Chondrocyte (in vitro differentiated cells): ENCODE measurements at regions not wholly inside any gene's neighbourhood (a gene's known extent, or its start where the extent isn't known, plus 50 kb on each side); places are given as distances from the start of the nearest gene placed in this dataset.

Source experiments
- DNase-seq: peaks from one replicate; pipeline ENCODE4 v3.0.0; 2021; ENCODE audit warnings: mixed read lengths, low spot score
- H3K27ac Mint-ChIP-seq: one replicate; pipeline ENCODE4 v1.8.0; 2021; ENCODE audit warnings: mild to moderate bottlenecking, moderate library complexity, mixed read lengths; ENCODE audit not compliant: unreplicated experiment
- H3K27me3 Mint-ChIP-seq: 2 replicates; pipeline ENCODE4 v1.8.0; 2021; ENCODE audit warnings: low read depth, mixed read lengths
- H3K36me3 Mint-ChIP-seq: 2 replicates; pipeline ENCODE4 v1.8.0; 2021; ENCODE audit warnings: low read depth, mixed read lengths
- H3K4me1 Mint-ChIP-seq: 2 replicates; pipeline ENCODE4 v1.8.0; 2021; ENCODE audit warnings: low read depth, mild to moderate bottlenecking, mixed read lengths
- H3K4me3 Mint-ChIP-seq: one replicate; pipeline ENCODE4 v1.8.0; 2021; ENCODE audit warnings: mild to moderate bottlenecking, moderate library complexity, mixed read lengths; ENCODE audit not compliant: unreplicated experiment
- H3K9me3 Mint-ChIP-seq: 2 replicates; pipeline ENCODE4 v1.8.0; 2021; ENCODE audit warnings: low read depth, mixed read lengths
- CTCF ChIP-seq: fragments of 200-600 bp; sonication (generic); IDR thresholded peaks from 2 replicates; pipeline ENCODE4 v1.5.0; 2021; ENCODE audit warnings: antibody characterized with exemption, mild to moderate bottlenecking, moderate library complexity

- Mint-ChIP-seq H3K27ac (no peak overlapping the region), H3K4me1 (no peaks in the 10 kb centered on the region), H3K36me3 (no peaks in the 10 kb centered on the region), H3K9me3 (no peaks in the 10 kb centered on the region), H3K27me3 (no peaks in the 10 kb centered on the region), H3K4me3 (no peak overlapping the region)
- DNase-seq = no peak
- TF ChIP-seq CTCF = no peak
Observed at GRCh38 chr6:9901376-9901775, 513.5 kb downstream of the TFAP2A start.

- Mint-ChIP-seq H3K27ac (no peak overlapping the region), H3K9me3 (no peaks in the 10 kb centered on the region), H3K4me1 (no peaks in the 10 kb centered on the region), H3K27me3 (no peaks in the 10 kb centered on the region), H3K36me3 (no peaks in the 10 kb centered on the region), H3K4me3 (no peak overlapping the region)
- no peak for DNase-seq
- no peak for TF ChIP-seq CTCF
Observed at GRCh38 chr6:9896806-9897205, 518.1 kb downstream of the TFAP2A start.

- H3K27ac Mint-ChIP-seq = no peak overlapping the region
- no peaks in the 10 kb centered on the region for H3K27me3 Mint-ChIP-seq
- no peaks in the 10 kb centered on the region for H3K36me3 Mint-ChIP-seq
- no peak overlapping the region for H3K4me3 Mint-ChIP-seq
- peaks cover 11% of the 10 kb centered on the region for H3K9me3 Mint-ChIP-seq
- DNase-seq = no peak
- no peaks in the 10 kb centered on the region for H3K4me1 Mint-ChIP-seq
- no peak for TF ChIP-seq CTCF
Observed at GRCh38 chr6:9890893-9891292, 524.0 kb downstream of the TFAP2A start.

DNA sequence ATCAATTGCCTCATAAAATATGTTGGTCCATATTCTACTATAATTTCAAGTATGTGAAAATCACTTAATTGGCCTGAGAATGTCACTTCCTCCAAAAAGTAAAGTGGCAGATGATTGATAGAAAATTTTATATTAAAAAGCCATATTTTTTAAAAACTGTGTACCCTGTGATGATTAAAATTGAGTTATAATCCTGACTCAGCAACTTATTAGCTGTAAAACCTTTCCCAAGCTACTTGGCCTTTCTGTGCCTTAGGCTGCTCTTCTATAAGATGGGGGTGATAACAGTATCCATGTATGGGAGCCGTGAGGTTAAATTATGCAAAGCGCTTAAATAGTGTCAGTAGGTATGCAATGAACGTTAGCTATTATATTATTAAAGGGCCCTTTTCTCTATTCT is 524.4 kb downstream of the TFAP2A start:
- H3K36me3 Mint-ChIP-seq = no peaks in the 10 kb centered on the region
- H3K4me1 Mint-ChIP-seq = no peaks in the 10 kb centered on the region
- DNase-seq = no peak
- no peak for TF ChIP-seq CTCF
- H3K27ac Mint-ChIP-seq = no peak overlapping the region
- peaks cover 11% of the 10 kb centered on the region for H3K9me3 Mint-ChIP-seq
- no peaks in the 10 kb centered on the region for H3K27me3 Mint-ChIP-seq
- H3K4me3 Mint-ChIP-seq = no peak overlapping the region

DNA sequence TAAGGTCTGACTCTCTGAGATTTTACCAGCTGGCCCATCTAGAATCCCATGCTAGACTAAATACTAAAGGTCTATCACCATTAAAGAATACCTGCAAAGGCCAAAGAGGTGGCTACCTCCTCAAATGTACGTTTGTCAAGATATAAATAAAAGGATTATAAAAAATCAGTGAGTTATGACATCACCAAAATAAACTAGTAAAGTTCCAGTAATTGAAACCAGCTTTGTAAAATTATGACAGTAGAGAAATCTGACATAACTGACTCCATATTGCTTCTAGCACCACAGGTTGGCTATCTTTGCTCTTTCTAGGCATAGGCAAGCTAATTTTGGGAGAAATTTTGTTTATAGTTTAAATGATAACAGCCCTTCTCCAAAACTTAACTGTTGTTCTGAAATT is 536.3 kb downstream of the TFAP2A start:
- Mint-ChIP-seq H3K27ac (no peak overlapping the region), H3K4me1 (no peaks in the 10 kb centered on the region), H3K27me3 (no peaks in the 10 kb centered on the region), H3K4me3 (no peak overlapping the region), H3K9me3 (peaks cover 31% of the 10 kb centered on the region), H3K36me3 (no peaks in the 10 kb centered on the region)
- DNase-seq = no peak
- TF ChIP-seq CTCF = no peak
